ENCODE measurements at regions not wholly inside any gene's neighbourhood (a gene's known extent, or its start where the extent isn't known, plus 50 kb on each side); places are given as distances from the start of the nearest gene placed in this dataset.

- Mint-ChIP-seq H3K27ac (no peak overlapping the region), H3K4me3 (no peak overlapping the region), H3K4me1 (no peaks in the 10 kb centered on the region), H3K36me3 (no peaks in the 10 kb centered on the region), H3K27me3 (ENCODE audit: low read depth in 2 of 2) (peaks cover 0 to 5% of the 10 kb centered on the region in 2 donors), H3K9me3 (no peaks in the 10 kb centered on the region)
- Histone ChIP-seq H3K4me3 (ENCODE audit: low read length) (no peak overlapping the region), H3K9me3 (ENCODE audit: control insufficient read depth, insufficient read depth, low read length) (no peaks in the 10 kb centered on the region), H3K36me3 (ENCODE audit: control insufficient read depth, insufficient read depth, low read length) (no peaks in the 10 kb centered on the region), H3K4me1 (ENCODE audit: control insufficient read depth, insufficient read depth, low read length) (peaks cover 12% of the 10 kb centered on the region), H3K27ac (ENCODE audit: low read length) (no peak overlapping the region), H3K27me3 (ENCODE audit: control insufficient read depth, insufficient read depth, low read length) (no peaks in the 10 kb centered on the region)
- intact Hi-C loops (cut with micrococcal nuclease) = no loop called here
- ATAC-seq = no peak
- 91% methylated on average over 6 of the region's 6 CpGs for WGBS (ENCODE audit: insufficient coverage)
- DNase-seq = no peak
- TF ChIP-seq CTCF (IDR thresholded peaks at IDR 0.05) = no peak
Observed at GRCh38 chr2:100215371-100215770, 73.0 kb upstream of the AFF3 start.

- Mint-ChIP-seq H3K36me3 (no peaks in the 10 kb centered on the region), H3K27ac (no peak overlapping the region), H3K9me3 (no peaks in the 10 kb centered on the region), H3K4me3 (no peak overlapping the region), H3K4me1 (no peaks in the 10 kb centered on the region), H3K27me3 (ENCODE audit: low read depth in 2 of 2) (peaks cover 0 to 9% of the 10 kb centered on the region in 2 donors)
- H3K4me3 ChIP-seq (ENCODE audit: low read length) = no peak overlapping the region
- no peak for TF ChIP-seq CTCF (IDR thresholded peaks at IDR 0.05)
- H3K27ac ChIP-seq (ENCODE audit: low read length) = no peak overlapping the region
- no peaks in the 10 kb centered on the region for H3K27me3 ChIP-seq (ENCODE audit: control insufficient read depth, insufficient read depth, low read length)
- H3K36me3 ChIP-seq (ENCODE audit: control insufficient read depth, insufficient read depth, low read length) = no peaks in the 10 kb centered on the region
- peaks cover 12% of the 10 kb centered on the region for H3K4me1 ChIP-seq (ENCODE audit: control insufficient read depth, insufficient read depth, low read length)
- intact Hi-C loops (cut with micrococcal nuclease) = no loop called here
- WGBS (ENCODE audit: insufficient coverage) = 73% methylated on average over 9 of the region's 9 CpGs
- DNase-seq (no peak), ATAC-seq (no peak)
- no peaks in the 10 kb centered on the region for H3K9me3 ChIP-seq (ENCODE audit: control insufficient read depth, insufficient read depth, low read length)
Observed at GRCh38 chr2:100214265-100214971, 72.0 kb upstream of the AFF3 start.

GRCh38 chr2:100213595-100213994 is 71.2 kb upstream of the AFF3 start:
- Mint-ChIP-seq H3K27me3 (ENCODE audit: low read depth in 2 of 2) (peaks cover 0 to 9% of the 10 kb centered on the region in 2 donors), H3K4me1 (no peaks in the 10 kb centered on the region), H3K4me3 (no peak overlapping the region), H3K27ac (no peak overlapping the region), H3K36me3 (no peaks in the 10 kb centered on the region), H3K9me3 (no peaks in the 10 kb centered on the region)
- Histone ChIP-seq H3K27me3 (ENCODE audit: control insufficient read depth, insufficient read depth, low read length) (no peaks in the 10 kb centered on the region), H3K36me3 (ENCODE audit: control insufficient read depth, insufficient read depth, low read length) (no peaks in the 10 kb centered on the region), H3K4me1 (ENCODE audit: control insufficient read depth, insufficient read depth, low read length) (peaks cover 12% of the 10 kb centered on the region), H3K4me3 (ENCODE audit: low read length) (no peak overlapping the region), H3K9me3 (ENCODE audit: control insufficient read depth, insufficient read depth, low read length) (no peaks in the 10 kb centered on the region), H3K27ac (ENCODE audit: low read length) (no peak overlapping the region)
- no peak for DNase-seq
- no peak for TF ChIP-seq CTCF (IDR thresholded peaks at IDR 0.05)
- WGBS (ENCODE audit: insufficient coverage) = 93% methylated on average over 3 of the region's 3 CpGs
- intact Hi-C loops (cut with micrococcal nuclease) = no loop called here
- ATAC-seq = no peak

- Mint-ChIP-seq H3K27ac (no peak overlapping the region), H3K4me1 (no peaks in the 10 kb centered on the region), H3K9me3 (no peaks in the 10 kb centered on the region), H3K27me3 (ENCODE audit: low read depth in 2 of 2) (peaks cover 0 to 8% of the 10 kb centered on the region in 2 donors), H3K4me3 (no peak overlapping the region), H3K36me3 (no peaks in the 10 kb centered on the region)
- no peak overlapping the region for H3K4me3 ChIP-seq (ENCODE audit: low read length)
- no peak overlapping the region for H3K27ac ChIP-seq (ENCODE audit: low read length)
- no peaks in the 10 kb centered on the region for H3K9me3 ChIP-seq (ENCODE audit: control insufficient read depth, insufficient read depth, low read length)
- peaks cover 12% of the 10 kb centered on the region for H3K4me1 ChIP-seq (ENCODE audit: control insufficient read depth, insufficient read depth, low read length)
- no peaks in the 10 kb centered on the region for H3K27me3 ChIP-seq (ENCODE audit: control insufficient read depth, insufficient read depth, low read length)
- ATAC-seq (no peak), DNase-seq (no peak)
- intact Hi-C loops (cut with micrococcal nuclease) = no loop called here
- no peaks in the 10 kb centered on the region for H3K36me3 ChIP-seq (ENCODE audit: control insufficient read depth, insufficient read depth, low read length)
- TF ChIP-seq CTCF (IDR thresholded peaks at IDR 0.05) = no peak
- WGBS (ENCODE audit: insufficient coverage) = 89% methylated on average over 3 of the region's 3 CpGs
Observed at GRCh38 chr2:100212850-100213249, 70.5 kb upstream of the AFF3 start.
